AG09309 (cell line): ENCODE measurements at regions not wholly inside any gene's neighbourhood (a gene's known extent, or its start where the extent isn't known, plus 50 kb on each side); places are given as distances from the start of the nearest gene placed in this dataset.
A peak's percentile ranks its signal among the peaks of the same experiment; 100 is the strongest.

Source experiments
- DNase-seq: peaks from one replicate; pipeline ENCODE4 v3.0.0-alpha.2; 2010; ENCODE audit warnings: low read depth
- H3K4me3 ChIP-seq: 2 replicates; pipeline ENCODE4 v1.5.1; 2011; ENCODE audit warnings: mild to moderate bottlenecking, low read depth, low read length, moderate library complexity; ENCODE audit not compliant: control insufficient read depth
- TF ChIP-seq, protein P1 (sequence below): IDR thresholded peaks from 2 replicates; pipeline ENCODE4 v1.5.1; 2011; ENCODE audit warnings: mild to moderate bottlenecking, low read depth, low read length, inconsistent platforms; ENCODE audit not compliant: insufficient read depth, control insufficient read depth; ENCODE audit errors: missing control alignments

DNA sequence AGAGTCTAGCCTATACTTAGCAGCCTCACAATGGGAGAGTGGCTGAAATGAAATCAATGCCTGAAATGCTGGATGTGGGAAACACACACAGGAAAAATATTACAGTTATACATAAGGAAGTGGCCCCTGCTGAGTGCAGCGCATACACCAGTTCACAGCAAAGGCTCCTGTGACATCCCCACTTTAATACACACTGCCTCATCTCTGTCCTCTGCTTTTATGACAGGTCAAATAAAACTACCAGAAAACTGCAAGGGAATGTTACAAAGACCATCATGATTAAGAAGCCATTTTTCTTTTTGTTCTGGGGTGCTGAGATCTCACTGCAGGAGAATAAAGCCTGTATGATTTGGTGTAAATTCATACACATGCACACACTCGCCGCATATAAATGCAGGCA lies 214.3 kb downstream of the ARRDC4 start:
- no peak for DNase-seq
- TF ChIP-seq, protein P1, sequence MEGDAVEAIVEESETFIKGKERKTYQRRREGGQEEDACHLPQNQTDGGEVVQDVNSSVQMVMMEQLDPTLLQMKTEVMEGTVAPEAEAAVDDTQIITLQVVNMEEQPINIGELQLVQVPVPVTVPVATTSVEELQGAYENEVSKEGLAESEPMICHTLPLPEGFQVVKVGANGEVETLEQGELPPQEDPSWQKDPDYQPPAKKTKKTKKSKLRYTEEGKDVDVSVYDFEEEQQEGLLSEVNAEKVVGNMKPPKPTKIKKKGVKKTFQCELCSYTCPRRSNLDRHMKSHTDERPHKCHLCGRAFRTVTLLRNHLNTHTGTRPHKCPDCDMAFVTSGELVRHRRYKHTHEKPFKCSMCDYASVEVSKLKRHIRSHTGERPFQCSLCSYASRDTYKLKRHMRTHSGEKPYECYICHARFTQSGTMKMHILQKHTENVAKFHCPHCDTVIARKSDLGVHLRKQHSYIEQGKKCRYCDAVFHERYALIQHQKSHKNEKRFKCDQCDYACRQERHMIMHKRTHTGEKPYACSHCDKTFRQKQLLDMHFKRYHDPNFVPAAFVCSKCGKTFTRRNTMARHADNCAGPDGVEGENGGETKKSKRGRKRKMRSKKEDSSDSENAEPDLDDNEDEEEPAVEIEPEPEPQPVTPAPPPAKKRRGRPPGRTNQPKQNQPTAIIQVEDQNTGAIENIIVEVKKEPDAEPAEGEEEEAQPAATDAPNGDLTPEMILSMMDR: no peak
- no peak overlapping the region for H3K4me3 ChIP-seq

DNA sequence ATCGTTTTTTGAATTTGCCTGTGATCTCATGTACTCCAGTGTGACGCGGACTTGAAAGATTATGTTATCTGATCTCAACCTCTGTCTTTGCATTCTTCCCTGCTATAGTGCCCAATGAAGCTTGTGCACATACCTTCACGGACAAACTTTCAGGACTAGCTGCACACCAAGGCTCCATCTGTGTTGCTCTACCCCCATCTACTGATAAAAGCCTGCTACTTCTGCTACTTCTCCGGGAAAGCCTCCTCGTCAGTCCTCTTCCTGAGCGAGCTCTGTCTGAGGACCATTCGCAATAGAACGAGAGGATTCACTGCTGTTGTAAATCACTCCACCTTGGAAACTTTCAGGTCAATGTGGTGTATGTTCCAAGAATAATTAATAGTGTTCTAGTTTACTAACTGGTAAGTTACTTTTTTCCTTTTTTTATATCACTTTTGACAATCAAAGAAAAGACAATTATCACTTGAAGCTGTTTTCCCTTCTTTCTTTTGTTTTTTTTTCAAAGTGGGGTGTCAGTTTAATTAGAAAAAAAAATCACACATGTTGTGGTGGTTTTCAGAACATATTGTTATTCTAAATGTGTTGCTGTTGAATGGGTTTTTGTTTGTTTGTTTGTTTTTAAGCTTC lies 217.6 kb downstream of the ARRDC4 start:
- DNase-seq: peak; percentile 16
- TF ChIP-seq, protein P1: peak; percentile 74
- no peak overlapping the region for H3K4me3 ChIP-seq

DNA sequence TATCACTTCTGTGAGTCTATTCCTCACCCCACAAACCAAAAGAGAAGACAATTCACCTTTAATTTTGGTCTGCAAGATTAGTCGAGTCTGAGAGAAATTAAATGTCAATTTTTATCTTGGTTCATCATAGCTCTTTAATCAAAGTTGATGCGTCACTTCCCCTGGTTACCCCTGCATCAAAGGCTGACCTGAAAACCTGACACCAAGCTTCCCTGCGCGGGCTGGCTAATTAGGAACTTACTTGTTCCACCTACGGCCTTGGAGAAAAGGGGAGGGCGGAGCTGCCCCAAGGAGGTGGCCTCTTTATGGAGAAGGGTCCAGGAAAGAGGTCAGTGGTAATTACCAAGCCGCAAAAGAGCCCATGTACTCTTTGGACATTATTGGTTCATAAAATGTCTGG lies 218.4 kb downstream of the ARRDC4 start:
- DNase-seq: no peak
- TF ChIP-seq, protein P1: no peak
- H3K4me3 ChIP-seq: no peak overlapping the region

DNA sequence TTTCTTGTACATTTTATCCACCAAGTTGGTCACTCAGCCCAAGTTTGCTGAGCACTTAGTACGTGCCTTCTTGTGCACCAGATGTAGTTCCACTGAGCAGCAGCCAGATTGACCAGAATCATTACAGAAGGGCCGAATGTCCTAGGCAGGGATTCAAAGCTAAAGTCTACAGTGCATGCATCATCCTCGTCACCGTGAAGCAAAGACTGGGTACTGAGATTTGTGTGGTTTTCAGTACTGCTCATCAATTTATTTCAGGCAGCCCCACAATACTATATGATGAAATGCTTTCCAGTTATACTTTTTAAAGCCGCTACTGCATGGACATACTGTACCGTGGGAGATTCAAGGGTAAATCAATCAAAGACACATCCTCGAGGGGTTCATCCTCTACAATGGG lies 227.0 kb downstream of the ARRDC4 start:
- DNase-seq: no peak
- TF ChIP-seq, protein P1: no peak
- no peak overlapping the region for H3K4me3 ChIP-seq

DNA sequence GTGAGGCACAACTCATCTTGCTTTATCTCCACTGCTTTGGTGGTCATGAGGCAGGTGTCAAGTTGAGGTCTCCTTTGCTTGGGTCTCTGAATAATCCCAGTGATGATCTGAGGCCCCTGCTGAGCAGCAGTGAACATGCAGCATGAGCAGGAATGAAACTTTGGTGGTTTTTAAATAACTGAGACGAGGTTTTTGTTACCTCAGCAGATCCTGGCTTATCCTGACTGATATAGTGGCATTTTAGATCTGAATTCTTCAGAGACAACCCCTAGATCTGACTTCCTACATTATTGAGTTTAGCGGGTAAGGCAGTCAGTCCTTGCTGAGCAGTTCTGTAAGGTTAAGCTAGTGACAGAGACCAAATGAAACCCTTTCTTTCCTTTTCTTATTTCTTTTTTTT lies 230.4 kb downstream of the ARRDC4 start:
- DNase-seq: no peak
- TF ChIP-seq, protein P1: no peak
- H3K4me3 ChIP-seq: no peak overlapping the region

DNA sequence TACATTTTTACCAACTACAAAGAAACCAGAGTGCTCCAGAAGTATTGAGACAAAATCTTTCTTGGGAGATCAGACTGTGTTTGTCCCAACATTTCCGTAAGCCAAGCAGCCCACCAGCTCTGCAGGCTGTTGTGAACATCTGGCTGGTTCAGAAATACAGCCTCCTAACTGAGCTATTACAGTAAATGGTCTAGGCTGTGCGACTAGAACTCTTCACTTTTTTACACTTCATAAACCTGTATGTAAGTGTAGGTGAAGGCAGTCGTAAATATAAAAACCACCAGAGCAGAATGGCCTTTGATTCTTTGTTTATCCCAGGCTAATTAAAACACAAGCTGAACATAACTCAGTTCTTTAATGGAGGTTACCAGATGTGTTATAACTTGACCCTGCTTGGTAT lies 235.3 kb downstream of the ARRDC4 start:
- TF ChIP-seq, protein P1: no peak

DNA sequence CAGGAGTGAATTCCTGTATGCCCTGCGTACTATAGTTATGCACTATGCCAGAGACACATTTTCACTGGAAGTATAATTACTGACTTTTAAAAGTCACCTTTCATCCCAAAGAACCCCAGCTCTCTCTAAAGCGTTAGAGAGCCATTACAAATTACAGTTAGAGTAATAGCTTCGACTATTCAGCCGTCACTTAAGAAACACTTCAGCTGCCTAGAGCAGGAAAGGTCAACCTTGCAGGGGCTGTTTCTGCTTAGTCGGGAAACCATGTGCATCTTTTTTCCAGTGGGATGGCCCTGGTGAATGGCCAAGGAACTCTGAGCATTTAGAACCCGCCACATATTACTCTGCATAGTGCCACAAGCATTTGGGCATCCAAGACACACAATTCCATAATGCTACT lies 235.9 kb downstream of the ARRDC4 start:
- TF ChIP-seq, protein P1: no peak
- DNase-seq: no peak
- H3K4me3 ChIP-seq: no peak overlapping the region

More for the DNA sequence above, 235.3 kb downstream of the ARRDC4 start:
- H3K4me3 ChIP-seq: no peak overlapping the region
- no peak for DNase-seq
